Prostate gland (tissue), 2 donors: ENCODE measurements at regions not wholly inside any gene's neighbourhood (a gene's known extent, or its start where the extent isn't known, plus 50 kb on each side); places are given as distances from the start of the nearest gene placed in this dataset.

Experiments
- CTCF ChIP-seq, 4 experiments: fragments of 200-600 bp in 2 of 4; fragments of 450-650 bp in 2 of 4; sonication (generic) in 2 of 4; IDR thresholded peaks; 1 replicate in 3 of 4; 2 replicates in 1 of 4; pipeline ENCODE4 v1.5.1; 2016 to 2019; ENCODE audit warnings: antibody characterized with exemption in 4 of 4, mild to moderate bottlenecking in 2 of 4, moderate library complexity in 2 of 4
- POLR2A ChIP-seq: fragments of 450-650 bp; IDR thresholded peaks from one replicate; pipeline ENCODE4 v1.6.1; 2016; ENCODE audit warnings: antibody characterized with exemption, mild to moderate bottlenecking

DNA sequence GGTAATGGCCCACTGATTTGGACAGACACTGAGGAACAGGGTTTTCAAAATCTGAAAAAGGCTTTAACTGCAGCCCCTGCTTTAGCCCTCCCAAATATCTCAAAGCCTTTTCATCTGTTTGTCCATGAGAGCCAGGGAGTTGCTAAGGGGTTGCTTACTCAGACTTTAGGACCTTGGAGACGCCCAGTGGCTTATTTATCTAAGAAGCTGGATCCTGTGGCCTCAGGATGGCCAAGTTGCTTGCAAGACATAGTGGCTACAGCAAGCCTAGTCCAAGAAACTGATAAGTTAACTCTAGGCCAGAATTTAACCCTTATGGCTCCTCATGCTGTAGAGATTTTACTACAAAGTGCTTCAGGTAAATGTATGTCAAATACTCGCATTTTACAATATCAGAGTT, 924.8 kb upstream of the AMELY start:
- TF ChIP-seq POLR2A (no peak), CTCF (IDR thresholded peaks at IDR 0.05) (no peak)
